Esophagus muscularis mucosa (tissue), 4 donors: ENCODE measurements at regions not wholly inside any gene's neighbourhood (a gene's known extent, or its start where the extent isn't known, plus 50 kb on each side); places are given as distances from the start of the nearest gene placed in this dataset.

Experiments used
- DNase-seq: peaks from one replicate; pipeline ENCODE4 v3.0.0-alpha.2; 2017; ENCODE audit errors: extremely low spot score
- H3K27ac ChIP-seq, 4 donors: fragments of 200-600 bp; sonication (generic); replicated peaks in 1 of 4; 1 replicate in 3 of 4; 2 replicates in 1 of 4; pipeline ENCODE4 v1.5.1; 2016 to 2019; ENCODE audit warnings: mild to moderate bottlenecking in 1 of 4
- H3K27me3 ChIP-seq, 4 donors: fragments of 200-600 bp; sonication (generic); one replicate each; pipeline versions ENCODE4 v1.5.1 to v1.6.0; 2016 to 2019
- H3K36me3 ChIP-seq, 4 donors: fragments of 200-600 bp; sonication (generic); one replicate each; pipeline ENCODE4 v1.5.1; 2016 to 2019
- H3K4me1 ChIP-seq, 4 donors: fragments of 200-600 bp; sonication (generic); one replicate each; pipeline ENCODE4 v1.5.1; 2016 to 2019
- H3K4me3 ChIP-seq, 4 donors: fragments of 200-600 bp; sonication (generic); 1 replicate in 2 of 4; 2 replicates in 2 of 4; pipeline ENCODE4 v1.5.1; 2016 to 2019; ENCODE audit warnings: mild to moderate bottlenecking in 4 of 4, moderate library complexity in 1 of 4
- H3K9me3 ChIP-seq, 4 donors: fragments of 200-600 bp; sonication (generic); 1 replicate in 3 of 4; 2 replicates in 1 of 4; pipeline ENCODE4 v1.5.1; 2016 to 2019
- CTCF ChIP-seq, 3 experiments: fragments of 200-600 bp in 2 of 3; fragments of 450-650 bp in 1 of 3; sonication (generic) in 2 of 3; IDR thresholded peaks; one replicate each; pipeline ENCODE4 v1.5.1; 2017 to 2019; ENCODE audit warnings: antibody characterized with exemption in 3 of 3, mild to moderate bottlenecking in 2 of 3, moderate library complexity in 1 of 3
- EP300 ChIP-seq: sonication (generic); formaldehyde crosslinking; IDR thresholded peaks from one replicate; pipeline ENCODE4 v1.6.1; 2017; ENCODE audit warnings: antibody characterized with exemption
- POLR2A ChIP-seq: fragments of 450-650 bp; IDR thresholded peaks from one replicate; pipeline ENCODE4 v1.6.1; 2017; ENCODE audit warnings: antibody characterized with exemption, moderate library complexity, mild to moderate bottlenecking, low read depth
- POLR2AphosphoS5 ChIP-seq, 2 donors: sonication (generic); formaldehyde crosslinking; IDR thresholded peaks; one replicate each; pipeline ENCODE4 v1.6.1; 2017; ENCODE audit warnings: antibody characterized with exemption in 2 of 2
- WGBS: methylation state at CpG from one replicate; pipeline ENCODE4 v1.1.5; 2018; 5-methylcytosine and 5-hydroxymethylcytosine counted together
- intact Hi-C: fragments of 100-400 bp; cut with DNase I; formaldehyde crosslinking; loops from one replicate; pipeline ENCODE4 v1.15.1; 2023

GRCh38 chrX:39820938-39821708 is 276.6 kb downstream of the BCOR start:
- intact Hi-C loops: loop anchor here (10.0 kb wide), 1 partner anchor 194 kb away; no protein-coding TSS in a partner anchor
- H3K27ac ChIP-seq: no peak overlapping the region
- no peaks in the 10 kb centered on the region for H3K36me3 ChIP-seq
- WGBS: 13% methylated on average over 17 of the region's 98 CpGs
- H3K9me3 ChIP-seq: peaks cover 0 to 11% (median 0%) of the 10 kb centered on the region in 4 donors
- no peak for DNase-seq
- peak overlapping the region; percentile 50 to 62 (median 54) for H3K4me3 ChIP-seq
- peaks cover 4 to 19% (median 11%) of the 10 kb centered on the region in 4 donors for H3K4me1 ChIP-seq
- no peak for TF ChIP-seq POLR2A
- TF ChIP-seq POLR2AphosphoS5 (IDR thresholded peaks at IDR 0.05): no peak
- TF ChIP-seq CTCF (IDR thresholded peaks at IDR 0.05): no peak
- no peak for TF ChIP-seq EP300
- H3K27me3 ChIP-seq: peaks cover 0 to 6% (median 0%) of the 10 kb centered on the region in 4 donors

- WGBS: 58% methylated on average over 19 of the region's 26 CpGs
- peaks cover 0 to 6% (median 0%) of the 10 kb centered on the region in 4 donors for H3K27me3 ChIP-seq
- intact Hi-C loops: loop anchor here (10.0 kb wide), 1 partner anchor 193 kb away; no protein-coding TSS in a partner anchor
- peak overlapping the region; percentile 50 to 62 (median 54) for H3K4me3 ChIP-seq
- no peak overlapping the region for H3K27ac ChIP-seq
- H3K36me3 ChIP-seq: no peaks in the 10 kb centered on the region
- H3K4me1 ChIP-seq: peaks cover 4 to 19% (median 11%) of the 10 kb centered on the region in 4 donors
- peaks cover 0 to 11% (median 0%) of the 10 kb centered on the region in 4 donors for H3K9me3 ChIP-seq
- no peak for DNase-seq
- TF ChIP-seq CTCF (IDR thresholded peaks at IDR 0.05) (no peak), POLR2A (no peak), EP300 (no peak), POLR2AphosphoS5 (IDR thresholded peaks at IDR 0.05) (no peak)
These were observed 276.1 kb downstream of the BCOR start for GRCh38 chrX:39821709-39822095.

- H3K4me1 ChIP-seq: peaks cover 4 to 19% (median 11%) of the 10 kb centered on the region in 4 donors
- 73% methylated on average over 15 of the region's 15 CpGs for WGBS
- no peak for DNase-seq
- peaks cover 0 to 11% (median 0%) of the 10 kb centered on the region in 4 donors for H3K9me3 ChIP-seq
- no peaks in the 10 kb centered on the region for H3K36me3 ChIP-seq
- peaks cover 0 to 6% (median 0%) of the 10 kb centered on the region in 4 donors for H3K27me3 ChIP-seq
- no peak overlapping the region for H3K27ac ChIP-seq
- TF ChIP-seq POLR2A (no peak), CTCF (IDR thresholded peaks at IDR 0.05) (no peak), POLR2AphosphoS5 (IDR thresholded peaks at IDR 0.05) (no peak), EP300 (no peak)
- H3K4me3 ChIP-seq: no peak overlapping the region
- intact Hi-C loops: loop anchor here (10.0 kb wide), 1 partner anchor 193 kb away; no protein-coding TSS in a partner anchor
These were observed 275.5 kb downstream of the BCOR start for GRCh38 chrX:39822133-39822748.

GRCh38 chrX:39823424-39823823 is 274.3 kb downstream of the BCOR start:
- H3K27me3 ChIP-seq: peaks cover 0 to 6% (median 0%) of the 10 kb centered on the region in 4 donors
- H3K4me3 ChIP-seq: no peak overlapping the region
- H3K36me3 ChIP-seq: no peaks in the 10 kb centered on the region
- peaks cover 4 to 19% (median 11%) of the 10 kb centered on the region in 4 donors for H3K4me1 ChIP-seq
- no peak overlapping the region for H3K27ac ChIP-seq
- no peak for DNase-seq
- intact Hi-C loops: loop anchor here (10.0 kb wide), 1 partner anchor 191 kb away; no protein-coding TSS in a partner anchor
- 100% methylated on average over 1 of the region's 1 CpG for WGBS
- H3K9me3 ChIP-seq: peaks cover 0 to 11% (median 0%) of the 10 kb centered on the region in 4 donors
- no peak for TF ChIP-seq POLR2AphosphoS5 (IDR thresholded peaks at IDR 0.05)
- no peak for TF ChIP-seq CTCF (IDR thresholded peaks at IDR 0.05)
- TF ChIP-seq EP300: no peak
- no peak for TF ChIP-seq POLR2A
